Activated B cell treated with CpG ODN at 0.5 μM for 24 hours (primary cell): ENCODE measurements at regions not wholly inside any gene's neighbourhood (a gene's known extent, or its start where the extent isn't known, plus 50 kb on each side); places are given as distances from the start of the nearest gene placed in this dataset.

Experiments used
- ATAC-seq: fragments of 200-7000 bp; cut with Tn5 transposase; one replicate; pipeline ENCODE4 v1.10.0; 2021; ENCODE audit warnings: low read depth, mild to moderate bottlenecking, moderate library complexity
- CTCF ChIA-PET: fragments of 350-600 bp; sonication (Branson Sonifier 250); formaldehyde crosslinking; loops from one replicate; lab custom pipeline; 2021; ENCODE audit warnings: antibody characterized with exemption; lab: Charles Lee
- POLR2A ChIA-PET: fragments of 350-600 bp; sonication (Branson Sonifier 250); formaldehyde crosslinking; loops from one replicate; lab custom pipeline; 2021; ENCODE audit warnings: antibody characterized with exemption; lab: Charles Lee
- DNase-seq: peaks from one replicate; pipeline ENCODE4 v3.0.0; 2022
- H3K27ac Mint-ChIP-seq: one replicate; pipeline ENCODE4 v1.8.0; 2020; ENCODE audit warnings: mixed read lengths
- H3K27me3 Mint-ChIP-seq: one replicate; pipeline ENCODE4 v1.8.0; 2021; ENCODE audit warnings: mixed read lengths
- H3K36me3 Mint-ChIP-seq: one replicate; pipeline ENCODE4 v1.8.0; 2021; ENCODE audit warnings: low read depth, mixed read lengths
- H3K4me1 Mint-ChIP-seq: one replicate; pipeline ENCODE4 v1.8.0; 2021; ENCODE audit warnings: mixed read lengths
- H3K4me3 Mint-ChIP-seq: one replicate; pipeline ENCODE4 v1.8.0; 2020; ENCODE audit warnings: mild to moderate bottlenecking, mixed read lengths
- H3K9me3 Mint-ChIP-seq: one replicate; pipeline ENCODE4 v1.8.0; 2020; ENCODE audit warnings: mixed read lengths
- CTCF ChIP-seq: fragments of 200-600 bp; IDR thresholded peaks from one replicate; pipeline ENCODE4 v1.8.0; 2022; ENCODE audit warnings: antibody characterized with exemption, mild to moderate bottlenecking
- intact Hi-C: fragments of 100-400 bp; cut with micrococcal nuclease; formaldehyde crosslinking; loops from one replicate; pipeline ENCODE4 v1.15.1; 2024

DNA sequence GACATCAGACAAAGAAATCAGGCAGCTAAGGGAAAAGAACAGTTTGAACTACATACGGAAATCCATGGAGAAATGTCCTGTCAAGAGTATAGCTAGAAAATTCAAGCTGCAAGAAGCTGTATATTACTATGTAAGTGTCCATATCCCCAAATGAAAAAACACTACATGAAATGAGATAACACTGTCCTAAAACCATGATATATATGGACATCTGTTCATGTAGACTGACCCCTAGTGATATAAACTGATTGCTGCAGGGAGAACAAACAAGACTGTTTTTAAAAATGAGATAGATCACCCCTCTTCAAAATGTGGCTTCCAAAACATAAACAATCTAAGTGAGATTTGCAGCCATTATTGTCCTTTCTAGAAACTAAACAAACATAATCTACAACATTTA, 985.6 kb downstream of the EPHA3 start:
- intact Hi-C loops, result loop anchor here (5.0 kb wide), 1 partner anchor 1876 kb away; no protein-coding TSS in a partner anchor

GRCh38 chr3:90095811-90096210, 988.4 kb downstream of the EPHA3 start:
- CTCF ChIA-PET, result no interaction called here
- DNase-seq (no peak), ATAC-seq (no peak)
- Mint-ChIP-seq H3K9me3 (peaks cover 2% of the 10 kb centered on the region), H3K4me3 (no peak overlapping the region), H3K27ac (no peak overlapping the region), H3K36me3 (no peaks in the 10 kb centered on the region), H3K4me1 (no peaks in the 10 kb centered on the region), H3K27me3 (no peaks in the 10 kb centered on the region)
- intact Hi-C loops, result no loop called here
- POLR2A ChIA-PET, result no interaction called here
- TF ChIP-seq CTCF, result no peak

More for the DNA sequence above, 985.6 kb downstream of the EPHA3 start:
- H3K9me3 Mint-ChIP-seq, result peaks cover 2% of the 10 kb centered on the region
- no peak for ATAC-seq
- H3K27me3 Mint-ChIP-seq, result no peaks in the 10 kb centered on the region
- no peaks in the 10 kb centered on the region for H3K4me1 Mint-ChIP-seq
- DNase-seq, result no peak
- no peak for TF ChIP-seq CTCF
- ChIA-PET POLR2A (no interaction called here), CTCF (interaction anchor here (1.9 kb wide), 1 partner anchor 1891 kb away, joined by 5 read pairs; no protein-coding TSS in a partner anchor)
- H3K27ac Mint-ChIP-seq, result no peak overlapping the region
- H3K4me3 Mint-ChIP-seq, result no peak overlapping the region
- no peaks in the 10 kb centered on the region for H3K36me3 Mint-ChIP-seq

- no peak for ATAC-seq
- POLR2A ChIA-PET, result no interaction called here
- no peaks in the 10 kb centered on the region for H3K4me1 Mint-ChIP-seq
- no peak for DNase-seq
- H3K36me3 Mint-ChIP-seq, result no peaks in the 10 kb centered on the region
- intact Hi-C loops, result no loop called here
- H3K4me3 Mint-ChIP-seq, result no peak overlapping the region
- no peak overlapping the region for H3K27ac Mint-ChIP-seq
- CTCF ChIA-PET, result no interaction called here
- TF ChIP-seq CTCF, result no peak
- no peaks in the 10 kb centered on the region for H3K27me3 Mint-ChIP-seq
- peaks cover 4% of the 10 kb centered on the region for H3K9me3 Mint-ChIP-seq
Measured at GRCh38 chr3:90099493-90099892, 992.1 kb downstream of the EPHA3 start.

GRCh38 chr3:90102146-90102545, 994.7 kb downstream of the EPHA3 start:
- CTCF ChIA-PET, result no interaction called here
- Mint-ChIP-seq H3K9me3 (peaks cover 2% of the 10 kb centered on the region), H3K4me1 (no peaks in the 10 kb centered on the region), H3K4me3 (no peak overlapping the region), H3K27ac (no peak overlapping the region), H3K27me3 (no peaks in the 10 kb centered on the region), H3K36me3 (no peaks in the 10 kb centered on the region)
- no peak for TF ChIP-seq CTCF
- DNase-seq (no peak), ATAC-seq (no peak)
- intact Hi-C loops, result no loop called here
- POLR2A ChIA-PET, result no interaction called here

DNA sequence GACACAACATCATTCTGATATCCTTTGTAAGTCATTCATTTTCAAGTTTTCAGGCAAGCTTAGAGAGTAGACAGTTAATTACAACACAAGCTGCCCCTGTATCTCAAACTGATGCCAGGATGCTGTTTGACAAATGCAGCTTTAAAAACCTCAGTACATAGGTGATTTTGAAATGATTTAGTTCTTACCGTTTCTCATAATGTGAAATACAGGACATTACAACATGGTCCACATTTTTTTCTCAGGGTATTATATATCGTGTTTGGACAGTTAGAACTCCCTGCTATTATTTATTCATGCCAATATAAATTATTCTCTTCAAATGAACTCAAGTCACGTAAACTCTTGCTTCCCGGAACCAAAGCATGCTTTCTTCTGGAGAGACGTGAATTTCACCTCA, 1013.9 kb downstream of the EPHA3 start:
- POLR2A ChIA-PET, result no interaction called here
- no peak for DNase-seq
- no peak overlapping the region for H3K4me3 Mint-ChIP-seq

More for the DNA sequence above, 1013.9 kb downstream of the EPHA3 start:
- Mint-ChIP-seq H3K27ac (no peak overlapping the region), H3K27me3 (no peaks in the 10 kb centered on the region), H3K4me1 (no peaks in the 10 kb centered on the region), H3K9me3 (peaks cover 12% of the 10 kb centered on the region), H3K36me3 (no peaks in the 10 kb centered on the region)
- no peak for ATAC-seq
- CTCF ChIA-PET, result no interaction called here
- intact Hi-C loops, result no loop called here
- TF ChIP-seq CTCF, result no peak
